ENCODE measurements at regions not wholly inside any gene's neighbourhood (a gene's known extent, or its start where the extent isn't known, plus 50 kb on each side); places are given as distances from the start of the nearest gene placed in this dataset.

- dilution Hi-C loops (cut with HindIII; ENCODE audit: low sequenced_read_pairs, unreplicated experiment): no loop called here
- no CpG with 5 or more reads among the region's 2 CpGs for WGBS, 2 experiments (ENCODE audit: extremely low coverage in 2 of 2, insufficient read length in 1 of 2)
Measured at GRCh38 chr14:55986069-55986468, 132.1 kb upstream of the PELI2 start.

More at GRCh38 chr14:55986069-55986468, 132.1 kb upstream of the PELI2 start:
- Histone ChIP-seq H3K27me3 (ENCODE audit: control insufficient read depth, insufficient read depth, low read length) (peaks cover 13% of the 10 kb centered on the region), H4K91ac (ENCODE audit: insufficient read depth, low read depth, low read length) (no peak overlapping the region), H2AFZ (replicated peaks; ENCODE audit: low read length, poor library complexity) (no peak overlapping the region), H3K18ac (ENCODE audit: low read depth, low read length) (no peak overlapping the region), H2AK5ac (ENCODE audit: low read depth, low read length) (no peak overlapping the region), H4K20me1 (ENCODE audit: insufficient read depth, low read length) (no peaks in the 10 kb centered on the region), H3K9me3 (ENCODE audit: control insufficient read depth, insufficient read depth, low read length) (no peaks in the 10 kb centered on the region), H3K4me1 (ENCODE audit: control insufficient read depth, insufficient read depth, low read length) (no peaks in the 10 kb centered on the region), H2BK5ac (ENCODE audit: low read depth, low read length, poor library complexity, severe bottlenecking) (no peak overlapping the region), H4K8ac (ENCODE audit: low read depth in 2 of 2, low read length in 2 of 2) (no peak overlapping the region), H4K5ac (ENCODE audit: low read depth, low read length) (no peak overlapping the region), H3K56ac (ENCODE audit: extremely low read depth, insufficient read depth, low read length) (no peak overlapping the region), H3K9me1 (ENCODE audit: insufficient read depth, low read length) (no peaks in the 10 kb centered on the region), H3K36me3 (ENCODE audit: control insufficient read depth, insufficient read depth, low read length) (no peaks in the 10 kb centered on the region), H2BK20ac (ENCODE audit: low read depth, low read length) (no peak overlapping the region), H3K4me2 (ENCODE audit: low read depth, low read length) (no peak overlapping the region), H3K4me3 (ENCODE audit: insufficient read depth, low read depth, low read length) (no peak overlapping the region), H3K4ac (ENCODE audit: low read depth, low read length) (no peak overlapping the region), H2BK15ac (ENCODE audit: low read depth, low read length) (no peak overlapping the region), H3K27ac (ENCODE audit: insufficient read depth, low read length) (no peak overlapping the region), H3K23ac (ENCODE audit: low read depth, low read length) (no peak overlapping the region), H2AK9ac (replicated peaks; ENCODE audit: low read depth, low read length, poor library complexity) (no peak overlapping the region), H2BK120ac (ENCODE audit: low read depth, low read length) (no peak overlapping the region), H3K14ac (replicated peaks; ENCODE audit: low read depth, low read length) (no peak overlapping the region), H3K9ac (ENCODE audit: low read depth, low read length) (no peak overlapping the region), H3K79me1 (ENCODE audit: low read depth in 1 of 2, low read length in 2 of 2) (no peaks in the 10 kb centered on the region)
- intact Hi-C loops (cut with micrococcal nuclease) (no loop called here), in situ Hi-C loops (cut with MboI; ENCODE audit: low sequenced_read_pairs) (no loop called here)
- DNase-seq (no peak), ATAC-seq (ENCODE audit: low read depth) (no peak)
- ChIA-PET CTCF (interaction anchor here (0.6 kb wide), 1 partner anchor 186 kb away, joined by 6 read pairs; no protein-coding TSS in a partner anchor), POLR2A (ENCODE audit: unreplicated experiment) (no interaction called here)
- TF ChIP-seq RCOR1 (IDR thresholded peaks at IDR 0.05; ENCODE audit: insufficient replicate concordance, low read length): no peak
- no peak for TF ChIP-seq FOS (IDR thresholded peaks at IDR 0.05; ENCODE audit: low read depth, low read length)
- BruUV-seq (replicated peaks): no TSS peak
